ENCODE measurements at regions not wholly inside any gene's neighbourhood (a gene's known extent, or its start where the extent isn't known, plus 50 kb on each side); places are given as distances from the start of the nearest gene placed in this dataset.
"Not testable (repeated sequence)": the region's sequence is repeated elsewhere in the genome, so short reads cannot be mapped to it uniquely, and the experiment has no call there.

- H3K27me3 Mint-ChIP-seq (ENCODE audit: low read depth), result no peaks in the 10 kb centered on the region
- intact Hi-C loops (cut with micrococcal nuclease), result no loop called here
- no peak overlapping the region for H3K27ac Mint-ChIP-seq
- DNase-seq, result no peak
- no peak overlapping the region for H3K4me3 Mint-ChIP-seq
- H3K4me1 Mint-ChIP-seq (ENCODE audit: low read depth), result no peaks in the 10 kb centered on the region
- CTCF ChIA-PET, result no interaction called here
- peaks cover 36% of the 10 kb centered on the region for H3K36me3 Mint-ChIP-seq (ENCODE audit: low read depth)
- no peaks in the 10 kb centered on the region for H3K9me3 Mint-ChIP-seq
Observed at GRCh38 chr4:122973465-122973864, 51.1 kb upstream of the NUDT6 start.

- no peak overlapping the region for H3K27ac Mint-ChIP-seq
- no peak for DNase-seq
Observed at GRCh38 chr4:122976111-122976510, 53.7 kb upstream of the NUDT6 start.

GRCh38 chr4:122977103-122977502 lies 54.7 kb upstream of the NUDT6 start:
- CTCF ChIA-PET, result interaction anchor here (0.8 to 1.2 kb wide), 2 partner anchors 13 to 551 kb away, joined by 3 to 4 read pairs; no protein-coding TSS in a partner anchor
- no peak for DNase-seq
- Mint-ChIP-seq H3K36me3 (ENCODE audit: low read depth) (peaks cover 62% of the 10 kb centered on the region), H3K4me3 (no peak overlapping the region), H3K27ac (no peak overlapping the region), H3K27me3 (ENCODE audit: low read depth) (no peaks in the 10 kb centered on the region), H3K4me1 (ENCODE audit: low read depth) (no peaks in the 10 kb centered on the region), H3K9me3 (no peaks in the 10 kb centered on the region)
- intact Hi-C loops (cut with micrococcal nuclease), result no loop called here

More at GRCh38 chr4:122976111-122976510, 53.7 kb upstream of the NUDT6 start:
- Mint-ChIP-seq H3K4me1 (ENCODE audit: low read depth) (no peaks in the 10 kb centered on the region), H3K27me3 (ENCODE audit: low read depth) (no peaks in the 10 kb centered on the region), H3K9me3 (no peaks in the 10 kb centered on the region), H3K4me3 (no peak overlapping the region), H3K36me3 (ENCODE audit: low read depth) (peaks cover 57% of the 10 kb centered on the region)
- intact Hi-C loops (cut with micrococcal nuclease), result no loop called here
- CTCF ChIA-PET, result no interaction called here

GRCh38 chr4:122978109-122978508 lies 55.7 kb upstream of the NUDT6 start:
- DNase-seq, result no peak
- Mint-ChIP-seq H3K36me3 (ENCODE audit: low read depth) (peaks cover 66% of the 10 kb centered on the region), H3K27ac (no peak overlapping the region), H3K27me3 (ENCODE audit: low read depth) (no peaks in the 10 kb centered on the region), H3K9me3 (peaks cover 1% of the 10 kb centered on the region), H3K4me1 (ENCODE audit: low read depth) (no peaks in the 10 kb centered on the region), H3K4me3 (no peak overlapping the region)
- CTCF ChIA-PET, result interaction anchor here (0.8 to 1.3 kb wide), 3 partner anchors 12 to 552 kb away, joined by 3 to 4 read pairs (median 4); no protein-coding TSS in a partner anchor
- intact Hi-C loops (cut with micrococcal nuclease), result no loop called here

GRCh38 chr4:122978789-122979188 lies 56.4 kb upstream of the NUDT6 start:
- no peak overlapping the region for H3K4me3 Mint-ChIP-seq

GRCh38 chr4:122980860-122981259 lies 58.5 kb upstream of the NUDT6 start:
- H3K36me3 Mint-ChIP-seq (ENCODE audit: low read depth), result peaks cover 80% of the 10 kb centered on the region
- CTCF ChIA-PET, result no interaction called here
- no peak overlapping the region for H3K27ac Mint-ChIP-seq
- H3K9me3 Mint-ChIP-seq, result peaks cover 15% of the 10 kb centered on the region
- H3K4me3 Mint-ChIP-seq, result no peak overlapping the region
- intact Hi-C loops (cut with micrococcal nuclease), result no loop called here
- DNase-seq, result no peak
- no peaks in the 10 kb centered on the region for H3K27me3 Mint-ChIP-seq (ENCODE audit: low read depth)
- no peaks in the 10 kb centered on the region for H3K4me1 Mint-ChIP-seq (ENCODE audit: low read depth)

More at GRCh38 chr4:122978789-122979188, 56.4 kb upstream of the NUDT6 start:
- intact Hi-C loops (cut with micrococcal nuclease), result no loop called here
- Mint-ChIP-seq H3K27me3 (ENCODE audit: low read depth) (no peaks in the 10 kb centered on the region), H3K36me3 (ENCODE audit: low read depth) (peaks cover 69% of the 10 kb centered on the region), H3K4me1 (ENCODE audit: low read depth) (no peaks in the 10 kb centered on the region), H3K9me3 (peaks cover 1% of the 10 kb centered on the region), H3K27ac (no peak overlapping the region)
- CTCF ChIA-PET, result interaction anchor here (1.3 kb wide), 1 partner anchor 221 kb away, joined by 4 read pairs; no protein-coding TSS in a partner anchor
- DNase-seq, result no peak

- intact Hi-C loops (cut with micrococcal nuclease), result no loop called here
Observed at GRCh38 chr4:122988696-122989095, 66.3 kb upstream of the NUDT6 start.

GRCh38 chr4:122990891-122991290 lies 68.5 kb upstream of the NUDT6 start:
- Mint-ChIP-seq H3K4me3 (no peak overlapping the region), H3K27me3 (ENCODE audit: low read depth) (no peaks in the 10 kb centered on the region), H3K4me1 (ENCODE audit: low read depth) (no peaks in the 10 kb centered on the region), H3K9me3 (peaks cover 24% of the 10 kb centered on the region), H3K36me3 (ENCODE audit: low read depth) (peaks cover 47% of the 10 kb centered on the region), H3K27ac (no peak overlapping the region)
- CTCF ChIA-PET, result no interaction called here
- intact Hi-C loops (cut with micrococcal nuclease), result no loop called here
- DNase-seq, result no peak

More at GRCh38 chr4:122988696-122989095, 66.3 kb upstream of the NUDT6 start:
- Mint-ChIP-seq H3K27me3 (ENCODE audit: low read depth) (no peaks in the 10 kb centered on the region), H3K27ac (no peak overlapping the region), H3K4me1 (ENCODE audit: low read depth) (no peaks in the 10 kb centered on the region), H3K9me3 (peaks cover 37% of the 10 kb centered on the region), H3K4me3 (no peak overlapping the region), H3K36me3 (ENCODE audit: low read depth) (peaks cover 66% of the 10 kb centered on the region)
- CTCF ChIA-PET, result no interaction called here
- no peak for DNase-seq

GRCh38 chr4:122992057-122992456 lies 69.7 kb upstream of the NUDT6 start:
- peaks cover 17% of the 10 kb centered on the region for H3K9me3 Mint-ChIP-seq
- DNase-seq, result no peak
- H3K36me3 Mint-ChIP-seq (ENCODE audit: low read depth), result peaks cover 46% of the 10 kb centered on the region
- no peaks in the 10 kb centered on the region for H3K27me3 Mint-ChIP-seq (ENCODE audit: low read depth)
- CTCF ChIA-PET, result no interaction called here
- no peaks in the 10 kb centered on the region for H3K4me1 Mint-ChIP-seq (ENCODE audit: low read depth)
- no peak overlapping the region for H3K27ac Mint-ChIP-seq
- intact Hi-C loops (cut with micrococcal nuclease), result no loop called here
- H3K4me3 Mint-ChIP-seq, result no peak overlapping the region

- peaks cover 46% of the 10 kb centered on the region for H3K36me3 Mint-ChIP-seq (ENCODE audit: low read depth)
- H3K9me3 Mint-ChIP-seq, result peaks cover 13% of the 10 kb centered on the region
- no peak for DNase-seq
- intact Hi-C loops (cut with micrococcal nuclease), result no loop called here
- peaks cover 4% of the 10 kb centered on the region for H3K4me1 Mint-ChIP-seq (ENCODE audit: low read depth)
- CTCF ChIA-PET, result interaction anchor here (0.6 kb wide), 1 partner anchor 237 kb away, joined by 3 read pairs; no protein-coding TSS in a partner anchor
- no peaks in the 10 kb centered on the region for H3K27me3 Mint-ChIP-seq (ENCODE audit: low read depth)
- H3K4me3 Mint-ChIP-seq, result no peak overlapping the region
- no peak overlapping the region for H3K27ac Mint-ChIP-seq
Observed at GRCh38 chr4:122992641-122993040, 70.2 kb upstream of the NUDT6 start.

GRCh38 chr4:122996350-122996749 lies 74.0 kb upstream of the NUDT6 start:
- H3K4me3 Mint-ChIP-seq, result no peak overlapping the region
- no peak overlapping the region for H3K27ac Mint-ChIP-seq
- H3K36me3 Mint-ChIP-seq (ENCODE audit: low read depth), result peaks cover 26% of the 10 kb centered on the region
- no peak for DNase-seq
- H3K27me3 Mint-ChIP-seq (ENCODE audit: low read depth), result no peaks in the 10 kb centered on the region
- H3K9me3 Mint-ChIP-seq, result peaks cover 3% of the 10 kb centered on the region
- intact Hi-C loops (cut with micrococcal nuclease), result no loop called here
- CTCF ChIA-PET, result no interaction called here
- peaks cover 7% of the 10 kb centered on the region for H3K4me1 Mint-ChIP-seq (ENCODE audit: low read depth)

- H3K27ac Mint-ChIP-seq, result no peak overlapping the region
- CTCF ChIA-PET, result interaction anchor here (1.0 kb wide), 1 partner anchor 908 kb away, joined by 3 read pairs; no protein-coding TSS in a partner anchor
- intact Hi-C loops (cut with micrococcal nuclease), result no loop called here
Observed at GRCh38 chr4:122997463-122998101, 75.2 kb upstream of the NUDT6 start.

GRCh38 chr4:123004079-123004478 lies 81.7 kb upstream of the NUDT6 start:
- intact Hi-C loops (cut with micrococcal nuclease); H3K4me1 Mint-ChIP-seq (ENCODE audit: low read depth); H3K27ac Mint-ChIP-seq; DNase-seq; CTCF ChIA-PET; H3K9me3 Mint-ChIP-seq; H3K27me3 Mint-ChIP-seq (ENCODE audit: low read depth); H3K4me3 Mint-ChIP-seq: not testable (repeated sequence)
- H3K36me3 Mint-ChIP-seq (ENCODE audit: low read depth), result peaks cover 51% of the 10 kb centered on the region

More at GRCh38 chr4:122997463-122998101, 75.2 kb upstream of the NUDT6 start:
- H3K36me3 Mint-ChIP-seq (ENCODE audit: low read depth), result peaks cover 29% of the 10 kb centered on the region
- no peak overlapping the region for H3K4me3 Mint-ChIP-seq
- DNase-seq, result no peak
- peaks cover 7% of the 10 kb centered on the region for H3K4me1 Mint-ChIP-seq (ENCODE audit: low read depth)
- H3K27me3 Mint-ChIP-seq (ENCODE audit: low read depth), result no peaks in the 10 kb centered on the region
- H3K9me3 Mint-ChIP-seq, result peaks cover 3% of the 10 kb centered on the region
